Germinal center (tissue), 1 donor: ENCODE measurements at regions not wholly inside any gene's neighbourhood (a gene's known extent, or its start where the extent isn't known, plus 50 kb on each side); places are given as distances from the start of the nearest gene placed in this dataset.
A peak's percentile ranks its signal among the peaks of the same experiment; 100 is the strongest.
"Not testable (repeated sequence)": the region's sequence is repeated elsewhere in the genome, so short reads cannot be mapped to it uniquely, and the experiment has no call there.

ENCODE experiments used
- DNase-seq: peaks from one replicate; pipeline ENCODE4 v3.0.0; 2012; ENCODE audit warnings: mixed read lengths, low spot score

DNA sequence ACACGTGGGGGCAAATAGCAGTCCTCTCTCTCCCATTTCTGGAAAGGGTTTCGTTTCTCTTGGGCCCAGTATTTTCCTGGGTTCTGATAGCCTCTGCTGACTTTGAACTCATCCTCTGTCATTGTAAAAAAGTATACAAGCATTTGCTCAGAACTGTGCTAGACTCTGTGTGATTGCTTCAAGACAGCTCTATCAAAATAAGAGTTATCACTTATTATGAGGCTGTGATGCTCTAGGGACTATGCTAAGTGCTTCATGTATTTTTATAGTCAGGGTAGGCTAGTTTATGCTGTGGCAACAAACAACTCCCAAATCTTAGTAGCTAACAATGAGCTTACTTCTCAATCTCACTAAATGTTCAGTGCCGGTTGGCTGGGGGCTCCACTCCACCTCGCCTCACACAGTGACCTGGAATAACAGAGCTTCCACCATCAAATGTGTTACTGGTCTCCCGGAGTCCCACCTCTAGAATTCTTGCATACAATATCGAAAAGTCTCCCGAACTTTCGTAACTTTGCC is 110.8 kb upstream of the CDC42EP3 start:
- DNase-seq: no peak

DNA sequence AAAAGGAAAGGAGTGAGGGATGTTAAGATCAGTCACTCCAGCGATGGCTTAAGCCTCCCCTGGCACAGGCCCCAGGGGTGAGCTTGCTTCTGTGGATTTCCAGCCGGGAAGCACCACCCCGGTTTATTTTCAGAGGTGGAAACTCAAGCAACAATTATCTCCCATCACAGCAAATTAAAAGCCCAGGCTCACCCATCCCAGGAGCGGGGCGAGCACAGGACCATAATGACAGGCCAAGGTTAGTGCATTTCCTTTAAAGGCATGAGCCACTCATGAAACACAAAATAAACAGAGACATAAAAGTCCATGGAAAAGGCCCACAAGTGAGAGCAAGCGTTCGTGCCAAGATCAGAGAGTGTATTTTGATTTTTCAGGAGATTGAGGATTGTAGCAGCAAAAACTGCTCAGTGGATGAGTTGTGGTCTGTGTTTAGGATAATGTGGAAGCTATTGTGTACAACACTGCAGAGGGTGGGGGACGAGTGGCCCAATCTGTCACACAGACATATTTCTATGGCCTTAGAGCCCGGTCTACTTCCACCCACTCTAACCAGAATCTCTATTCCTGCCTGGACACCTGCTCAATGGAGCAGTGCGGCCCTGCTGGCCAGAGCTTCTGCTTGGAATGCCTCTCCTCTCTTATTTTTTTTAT is 111.4 kb upstream of the CDC42EP3 start:
- no peak for DNase-seq

DNA sequence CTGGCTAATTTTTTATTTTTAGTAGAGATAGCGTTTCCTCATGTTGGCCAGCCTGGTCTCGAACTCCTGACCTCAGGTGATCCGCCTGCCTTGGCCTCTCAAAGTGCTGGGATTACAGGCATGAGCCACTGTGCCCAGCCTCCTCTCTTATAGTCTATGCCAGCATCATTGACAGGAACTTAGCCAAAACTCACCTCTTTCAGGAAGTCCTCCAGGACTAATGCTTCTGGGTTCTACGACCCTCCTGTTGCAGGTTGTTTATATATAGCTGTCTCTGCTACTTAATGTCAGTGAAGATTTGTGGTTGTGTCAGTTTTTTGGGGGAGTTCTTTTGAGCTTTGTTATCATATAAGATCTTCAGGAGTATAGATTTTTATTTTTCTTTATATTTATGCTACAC is 112.1 kb upstream of the CDC42EP3 start:
- no peak for DNase-seq

DNA sequence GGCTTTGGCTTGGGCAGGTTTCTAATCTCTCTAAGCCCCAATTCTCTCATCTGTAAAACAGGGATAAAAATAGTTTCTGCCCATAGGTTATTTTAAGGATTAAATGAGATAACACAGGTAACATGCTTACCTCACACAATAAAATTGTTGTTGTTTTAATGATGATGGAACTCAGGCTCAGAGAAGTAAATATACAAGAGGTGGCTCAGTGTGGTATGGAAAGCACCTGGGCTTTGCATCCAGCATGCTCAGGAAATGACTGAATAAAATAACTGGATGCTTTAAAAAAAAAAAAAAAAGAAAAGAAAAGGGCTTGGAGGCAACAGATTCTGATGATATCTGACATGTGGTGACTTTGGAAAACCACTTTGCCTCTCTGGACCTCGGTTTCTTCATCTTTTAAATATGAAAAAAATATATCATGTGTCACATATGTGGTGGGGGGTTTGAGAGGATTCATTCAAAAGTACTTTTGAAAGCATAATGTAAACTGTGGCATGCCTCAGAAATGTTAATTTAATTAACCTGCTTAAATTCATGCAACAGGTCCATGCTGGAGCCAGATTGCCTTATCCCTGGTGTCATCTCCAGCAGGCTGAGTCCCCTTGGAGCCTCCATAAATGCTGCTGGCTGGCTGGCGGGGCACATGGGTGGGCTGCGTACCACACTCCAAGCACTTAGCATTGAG is 112.8 kb upstream of the CDC42EP3 start:
- no peak for DNase-seq

DNA sequence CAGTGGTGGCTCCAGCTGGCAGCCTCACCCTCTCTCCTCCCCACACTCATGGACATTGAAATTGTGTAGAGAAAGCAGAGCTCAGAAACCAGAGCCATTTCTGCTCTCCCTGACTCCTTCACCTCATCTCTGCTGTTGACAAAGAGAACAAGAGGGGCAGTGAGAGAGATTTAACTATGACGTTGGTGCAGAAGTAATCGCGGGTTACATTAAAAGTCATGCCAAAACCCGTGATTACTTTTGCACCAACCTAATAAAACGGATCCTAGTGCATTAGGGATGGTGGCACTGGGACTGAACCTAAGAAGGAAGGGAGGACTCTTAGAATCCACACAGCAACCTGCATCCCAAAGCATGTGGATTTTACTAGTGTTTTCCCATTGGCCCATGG is 113.3 kb upstream of the CDC42EP3 start:
- DNase-seq: no peak

DNA sequence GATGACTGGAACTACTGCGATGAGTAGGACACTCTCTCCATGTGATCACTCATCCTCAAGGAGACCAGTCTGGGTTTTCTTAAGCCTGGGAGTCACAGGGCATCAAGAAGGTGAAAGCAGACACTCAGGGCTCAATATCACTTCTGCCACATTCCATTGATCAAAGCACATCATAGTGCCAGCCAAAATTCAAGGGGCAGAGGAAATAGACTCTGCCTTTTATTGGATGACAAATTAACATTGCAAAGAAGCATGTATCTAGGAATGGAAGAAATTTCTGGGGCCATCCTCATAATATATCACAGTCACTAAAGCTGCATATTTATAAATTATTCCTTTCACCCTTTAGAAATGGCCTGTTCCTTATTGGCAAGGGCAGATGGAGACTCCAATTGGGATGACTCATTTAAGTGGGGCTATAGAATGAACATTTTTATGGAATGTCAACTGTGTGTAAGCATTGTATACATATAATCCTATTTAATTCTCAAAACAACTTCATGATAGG is 114.8 kb upstream of the CDC42EP3 start:
- no peak for DNase-seq

DNA sequence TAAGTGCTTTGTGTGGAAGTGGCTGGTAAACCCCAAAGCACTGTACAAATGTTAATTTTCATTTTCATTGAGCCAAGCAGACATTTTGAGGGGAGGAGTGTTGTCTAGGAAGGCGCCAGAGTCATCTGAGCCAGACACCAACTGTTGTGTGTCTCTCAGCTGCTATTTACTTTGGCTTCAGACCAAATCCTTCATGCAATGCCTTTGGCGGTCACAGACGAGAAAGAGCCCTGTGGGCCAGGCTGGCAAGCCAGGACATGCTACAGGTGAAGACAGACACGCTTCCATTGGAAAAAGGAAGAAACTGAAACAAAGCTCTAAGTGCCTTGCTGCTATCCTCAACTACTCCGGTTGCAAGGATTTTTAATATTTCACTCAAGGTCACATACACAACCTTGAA is 115.4 kb upstream of the CDC42EP3 start:
- DNase-seq: no peak

DNA sequence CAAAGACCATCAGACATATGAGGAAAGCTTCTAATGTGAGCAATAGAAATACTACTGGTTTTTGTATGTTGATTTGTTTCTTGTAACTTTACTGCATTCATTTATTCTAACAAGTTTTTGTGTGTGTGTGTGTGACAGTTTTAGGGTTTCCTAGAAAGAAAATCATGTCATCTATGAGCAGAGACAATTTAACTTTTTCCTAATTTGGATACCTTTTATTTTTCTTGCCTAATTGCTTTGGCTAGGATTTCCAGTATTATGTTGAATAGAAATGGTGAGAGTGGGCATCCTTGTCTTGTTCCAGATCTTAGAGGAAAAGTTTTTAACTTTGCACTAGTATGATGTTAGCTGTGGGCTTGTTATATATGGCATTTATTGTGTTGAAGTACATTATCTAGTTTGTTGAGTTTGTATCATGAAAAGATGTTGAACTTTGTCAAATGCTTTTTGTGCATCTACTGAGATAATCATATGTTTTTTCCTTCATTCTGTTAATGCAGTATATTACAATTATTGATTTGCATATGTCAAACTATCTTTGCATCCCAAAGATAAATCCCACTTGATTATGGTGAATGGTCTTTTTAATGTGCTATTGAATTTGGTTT is 117.3 kb upstream of the CDC42EP3 start:
- no peak for DNase-seq

DNA sequence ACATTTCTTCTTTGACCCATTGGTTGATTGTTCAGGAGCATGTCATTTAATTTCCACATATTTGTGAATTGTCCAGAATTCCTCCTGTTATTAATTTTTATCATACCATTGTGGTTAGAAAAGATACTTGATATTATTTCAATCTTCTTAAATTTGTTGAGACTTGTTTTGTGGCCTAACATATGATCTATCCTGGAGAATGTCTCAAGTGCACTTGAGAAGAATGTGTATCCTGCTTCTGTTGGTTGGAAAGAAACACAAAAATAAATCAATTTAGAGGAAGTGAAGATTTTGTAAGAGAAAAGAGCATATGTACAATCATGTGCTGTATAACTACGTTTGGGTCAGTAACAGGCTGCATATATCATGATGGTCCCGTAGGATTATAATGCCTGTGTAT is 118.6 kb upstream of the CDC42EP3 start:
- DNase-seq: no peak

DNA sequence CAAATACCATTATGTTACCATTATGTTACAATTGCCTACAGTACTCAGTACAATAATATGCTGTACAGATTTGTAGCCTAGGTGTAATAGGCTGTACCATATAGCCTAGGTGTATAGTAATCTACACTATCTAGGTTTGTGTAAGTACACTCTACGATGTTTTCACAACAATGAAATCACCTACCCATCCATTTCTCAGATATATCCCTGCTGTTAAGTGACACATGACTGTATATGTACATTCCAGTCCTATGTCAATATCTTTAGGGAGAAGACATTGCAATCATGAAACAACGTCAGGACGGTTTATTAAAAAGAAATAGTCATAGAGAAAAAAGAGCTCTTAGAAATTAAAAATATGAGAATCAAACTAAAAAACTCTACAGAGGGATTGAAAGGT is 119.0 kb upstream of the CDC42EP3 start:
- no peak for DNase-seq

DNA sequence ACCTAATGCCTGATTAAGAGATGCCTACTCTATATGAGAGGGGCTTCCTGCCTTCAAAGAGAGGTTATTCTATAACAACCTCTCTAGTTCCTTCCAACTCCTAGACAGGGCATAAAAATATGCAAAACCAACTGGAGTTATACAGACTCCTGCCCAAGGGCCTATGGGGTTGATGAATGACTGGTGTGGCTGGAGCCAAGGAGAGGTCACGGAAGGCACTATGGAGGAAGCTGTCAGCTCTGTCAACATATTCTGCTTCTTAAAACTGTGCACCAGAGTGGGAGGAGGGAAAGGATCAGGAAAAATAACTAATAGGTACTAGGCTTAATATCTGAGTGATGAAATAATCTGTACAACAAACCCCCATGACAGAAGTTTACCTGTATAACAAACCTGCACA is 120.9 kb upstream of the CDC42EP3 start:
- no peak for DNase-seq

DNA sequence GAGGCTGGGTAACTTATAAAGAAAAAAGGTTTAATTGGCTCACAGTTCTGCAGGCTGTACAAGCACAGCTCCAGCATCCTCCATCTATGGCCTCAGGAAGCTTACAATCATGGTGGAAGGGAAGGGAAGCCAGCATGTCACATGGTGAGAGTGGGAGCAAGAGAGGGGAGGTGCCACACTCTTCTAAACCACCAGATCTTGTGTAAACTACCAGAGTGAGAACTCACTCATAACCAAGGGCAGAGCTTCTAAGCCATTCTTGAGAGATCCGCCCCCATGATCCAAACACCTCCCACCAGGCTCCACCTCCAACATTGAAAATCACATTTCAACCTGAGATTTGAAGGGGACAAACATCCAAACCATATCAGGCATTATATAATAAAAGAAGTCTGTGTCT is 121.6 kb upstream of the CDC42EP3 start:
- DNase-seq: no peak

DNA sequence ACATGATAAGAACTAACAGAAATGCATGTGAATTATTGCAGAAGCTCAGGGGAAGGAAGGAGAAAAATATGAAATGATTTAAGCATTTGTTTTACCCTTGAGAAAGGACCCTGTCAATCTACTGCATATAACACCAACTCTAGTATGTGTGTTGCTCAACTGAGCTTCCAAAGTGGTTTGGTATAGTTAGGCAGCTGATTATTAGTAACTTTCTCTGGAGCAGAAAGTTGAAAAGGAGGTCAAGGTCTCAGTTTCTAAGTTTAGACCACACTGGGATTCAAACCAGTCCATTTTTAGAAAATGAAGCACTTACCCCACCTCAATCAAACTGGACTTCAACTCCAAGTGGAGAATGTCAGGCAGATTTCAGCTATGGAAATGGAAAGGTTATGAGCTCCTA is 123.3 kb upstream of the CDC42EP3 start:
- no peak for DNase-seq

DNA sequence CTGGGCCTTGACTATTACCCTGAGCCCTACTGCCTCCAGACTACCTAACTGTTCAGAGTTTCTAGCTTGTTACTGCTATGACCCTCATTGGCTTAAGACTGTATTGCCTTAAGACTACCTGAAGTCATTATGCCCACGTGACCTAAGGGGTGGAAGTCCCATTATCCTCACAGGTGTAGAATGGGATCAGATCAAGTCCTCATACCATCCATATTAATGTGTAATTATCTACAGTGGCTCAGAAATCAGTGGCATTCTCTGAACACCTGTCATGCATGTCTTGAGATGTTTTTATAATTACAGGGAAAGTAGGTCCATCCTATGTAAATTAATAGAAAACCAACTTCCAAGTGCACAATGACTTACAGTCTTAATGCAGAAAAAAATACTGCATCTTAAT is 124.0 kb upstream of the CDC42EP3 start:
- no peak for DNase-seq

DNA sequence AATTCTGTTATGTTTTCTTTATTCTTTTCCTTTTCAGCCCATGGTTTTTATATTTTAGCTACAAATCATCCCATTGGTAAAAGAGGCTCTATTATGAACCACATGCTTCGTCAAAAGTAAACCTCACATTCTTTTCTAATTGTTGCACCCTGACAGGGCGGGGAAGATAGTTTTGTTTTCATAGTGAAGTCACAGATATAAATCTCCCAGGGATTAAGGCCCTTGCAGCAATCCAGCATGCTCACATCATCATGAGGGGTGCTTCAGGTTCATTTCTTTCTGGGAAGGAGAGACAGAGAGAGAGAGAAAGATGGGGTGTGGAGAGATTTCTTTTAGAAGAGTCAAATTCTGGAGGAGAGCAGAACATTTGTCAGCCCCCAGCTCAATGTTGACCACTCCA is 124.5 kb upstream of the CDC42EP3 start:
- no peak for DNase-seq

DNA sequence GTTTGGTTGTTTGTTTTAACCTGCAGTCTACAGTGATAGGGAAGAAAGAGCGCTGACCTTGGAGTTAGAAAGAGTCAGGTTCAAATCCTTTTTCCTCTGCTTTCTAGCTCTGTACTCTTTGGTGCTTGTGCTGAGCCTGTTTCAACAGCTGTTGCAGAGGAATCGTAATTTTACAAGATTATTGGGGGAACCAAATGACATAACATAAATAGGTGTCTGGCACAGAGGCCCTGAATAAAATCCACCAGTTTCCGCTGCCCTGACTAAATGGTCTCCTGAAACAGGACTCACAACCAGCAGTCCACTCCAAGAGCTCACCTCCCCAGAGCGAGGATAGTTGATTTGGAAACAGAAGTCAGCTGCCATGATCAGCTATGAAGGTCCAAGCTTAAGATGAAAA is 125.0 kb upstream of the CDC42EP3 start:
- DNase-seq: no peak

DNA sequence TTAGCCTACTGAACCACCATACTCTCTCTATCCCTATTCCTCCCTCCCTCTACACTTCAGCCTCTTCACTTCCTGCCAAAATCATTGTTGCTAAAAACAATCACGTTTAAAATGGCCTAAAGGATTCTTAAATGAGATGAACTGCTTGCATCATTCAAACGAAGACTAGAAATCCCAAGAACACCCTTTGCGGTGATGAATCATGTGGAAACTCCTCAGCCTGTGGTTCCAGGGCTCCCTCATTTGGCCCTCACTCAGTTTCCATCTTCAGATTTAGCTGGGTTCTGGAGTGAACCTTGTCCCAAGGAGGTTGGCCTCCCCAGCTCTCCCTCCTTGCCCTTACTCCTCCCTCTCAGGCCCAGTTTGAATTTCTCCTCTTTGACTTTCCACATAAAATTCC is 125.6 kb upstream of the CDC42EP3 start:
- no peak for DNase-seq

DNA sequence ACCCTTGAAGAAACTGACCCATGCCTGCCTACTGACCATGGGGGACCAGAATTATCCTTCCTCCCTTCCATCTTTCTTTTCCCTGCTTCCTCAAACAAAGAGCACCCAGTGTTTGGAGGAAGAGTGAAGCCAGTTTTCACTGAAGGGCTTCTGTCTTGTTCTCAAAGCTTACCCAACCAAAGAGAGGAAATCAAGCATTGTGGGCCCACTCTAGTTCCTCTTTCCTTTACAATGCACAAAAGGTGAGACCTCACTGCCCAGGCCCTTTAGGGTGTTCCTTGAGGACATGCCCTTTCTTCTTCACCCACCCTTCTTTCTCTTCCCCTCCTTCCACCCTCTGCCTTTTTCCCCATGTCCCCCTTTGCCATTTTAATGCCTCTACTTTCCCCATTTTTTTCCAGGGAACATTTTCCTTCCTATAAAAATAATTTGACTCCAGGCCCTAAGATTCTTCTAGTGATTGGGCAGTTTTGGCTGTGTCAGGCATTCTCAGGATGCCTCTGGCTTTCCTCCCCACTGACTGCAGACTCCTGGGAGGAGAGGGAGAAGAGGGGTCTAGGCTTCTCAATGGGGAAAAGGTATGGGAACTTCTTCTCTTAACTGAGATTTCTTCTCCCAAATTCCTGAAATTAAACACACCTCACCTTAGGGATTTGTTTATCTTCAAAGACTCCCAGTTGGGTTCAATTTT is 126.6 kb upstream of the RMDN2 start:
- peak; percentile 57 for DNase-seq

DNA sequence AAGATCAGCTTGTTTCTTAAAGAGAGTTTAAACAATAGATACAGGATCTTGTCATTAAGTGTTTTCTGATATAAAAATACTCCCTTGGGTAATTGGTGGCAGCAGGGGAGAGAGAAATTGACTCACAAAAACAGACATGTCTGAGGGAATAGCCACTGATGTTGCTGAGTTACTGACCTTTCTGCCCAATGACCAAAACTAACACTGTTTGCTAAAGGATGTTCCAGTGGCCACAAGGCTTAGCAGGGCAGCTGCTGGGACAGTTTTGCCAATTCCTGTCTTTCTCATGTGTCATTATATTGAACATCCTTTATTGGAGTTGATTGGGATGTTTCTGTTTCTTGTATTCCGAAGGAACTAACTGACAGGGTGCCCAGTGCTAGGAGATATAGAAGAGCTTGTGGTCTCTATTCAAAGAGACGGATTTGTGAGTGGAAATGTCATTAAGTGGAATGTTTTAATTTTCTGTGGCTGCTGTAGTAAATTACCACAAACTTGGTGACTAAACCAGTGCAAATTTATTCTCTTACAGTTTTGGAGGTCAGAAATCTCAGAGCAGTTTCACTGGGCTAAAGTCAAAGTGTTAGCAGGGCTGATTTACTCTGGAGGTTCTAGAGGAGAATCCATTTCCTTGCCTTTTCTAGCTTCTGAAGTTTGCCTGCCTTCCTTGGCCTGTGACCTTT is 124.8 kb upstream of the RMDN2 start:
- DNase-seq: no peak

DNA sequence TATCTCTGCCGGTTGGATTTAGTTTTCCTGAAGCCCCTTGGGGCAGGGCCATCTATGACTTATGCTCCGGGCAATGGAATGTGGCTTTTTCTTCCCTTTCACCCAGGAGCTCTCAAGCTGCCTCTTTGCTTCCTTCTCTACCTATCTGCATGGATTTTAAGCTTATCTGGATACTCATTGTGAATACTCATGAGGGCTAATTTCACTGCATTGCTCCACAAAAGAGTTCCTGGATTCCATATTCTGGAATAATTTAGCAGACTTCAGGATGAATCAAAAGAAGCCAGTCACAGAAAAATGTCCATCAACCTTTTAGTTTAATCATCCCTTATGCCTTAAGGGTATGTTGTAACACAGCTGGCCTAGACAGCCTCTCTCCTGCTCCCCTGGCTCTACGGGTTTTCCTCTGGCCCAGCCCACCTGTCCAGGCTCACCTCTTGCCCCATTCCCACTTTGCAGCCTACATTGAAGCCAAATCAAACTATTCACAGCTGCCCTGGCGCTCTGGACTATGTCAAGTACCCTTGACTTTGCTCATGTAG is 122.8 kb upstream of the RMDN2 start:
- DNase-seq: no peak

DNA sequence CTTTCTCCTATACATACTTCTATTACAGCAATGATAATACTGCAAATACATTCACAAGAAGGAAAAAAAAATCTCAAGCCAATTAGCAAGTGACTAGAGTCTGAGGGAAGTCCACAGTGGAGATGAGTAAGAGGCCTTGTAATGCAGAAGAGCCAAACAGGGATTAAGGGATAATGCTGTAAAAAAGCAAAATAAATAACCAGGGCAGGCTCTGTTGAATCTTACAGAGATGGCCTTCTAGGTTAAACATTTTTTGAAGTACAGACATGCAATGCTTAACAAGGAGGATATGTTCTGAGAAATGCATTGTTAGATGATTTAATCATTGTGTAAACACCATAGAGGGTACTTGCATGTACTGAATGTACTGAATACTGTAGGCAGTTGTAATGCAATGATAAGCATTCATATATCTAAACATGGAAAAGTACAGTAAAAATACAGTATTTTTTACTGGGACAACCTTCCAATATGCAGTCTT is 122.1 kb upstream of the RMDN2 start:
- no peak for DNase-seq

DNA sequence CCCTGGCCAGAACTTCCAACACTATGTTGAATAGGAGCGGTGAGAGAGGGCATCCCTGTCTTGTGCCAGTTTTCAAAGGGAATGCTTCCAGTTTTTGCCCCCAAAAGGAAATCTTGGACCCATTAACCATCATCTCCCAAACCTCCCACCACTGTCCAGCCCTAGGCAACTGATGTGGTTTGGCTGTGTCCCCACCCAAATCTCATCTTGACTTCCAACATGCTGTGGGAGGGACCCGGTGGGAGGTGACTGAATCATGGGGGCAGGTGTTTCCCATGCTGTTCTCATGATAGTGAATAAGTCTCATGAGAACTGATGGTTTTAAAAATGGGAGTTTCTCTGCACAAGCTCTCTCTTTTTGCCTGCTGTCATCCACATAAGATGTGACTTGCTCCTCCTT is 119.1 kb upstream of the RMDN2 start:
- DNase-seq: not testable (repeated sequence)
